GM23338 (cell line): ENCODE measurements at regions not wholly inside any gene's neighbourhood (a gene's known extent, or its start where the extent isn't known, plus 50 kb on each side); places are given as distances from the start of the nearest gene placed in this dataset.

Experiments
- CREB1 ChIP-seq: fragments of 250-450 bp; sonication (Bioruptor Pico); IDR thresholded peaks from 2 replicates; pipeline ENCODE4 v1.5.0; 2020; ENCODE audit warnings: low read depth, mild to moderate bottlenecking, moderate library complexity
- CTCF ChIP-seq, 2 experiments: fragments of 200-600 bp in 1 of 2; sonication (generic) in 1 of 2; conservative IDR thresholded peaks; 2 replicates each; pipeline versions ENCODE4 v1.5.1 to v1.6.1; 2016 to 2017; ENCODE audit warnings: antibody characterized with exemption in 2 of 2, low read depth in 2 of 2, mild to moderate bottlenecking in 2 of 2, moderate library complexity in 1 of 2
- EZH2 ChIP-seq: fragments of 200-600 bp; sonication (generic); IDR thresholded peaks from one replicate; pipeline ENCODE4 v1.8.0; 2017; ENCODE audit warnings: antibody characterized with exemption, mild to moderate bottlenecking, low read depth; ENCODE audit not compliant: unreplicated experiment
- EZH2phosphoT487 ChIP-seq: fragments of 200-600 bp; sonication (generic); IDR thresholded peaks from one replicate; pipeline ENCODE4 v1.8.1; 2018; ENCODE audit warnings: antibody characterized with exemption; ENCODE audit not compliant: unreplicated experiment
- JUNB ChIP-seq: IDR thresholded peaks from one replicate; pipeline ENCODE4 v1.6.1; 2016; ENCODE audit warnings: antibody characterized with exemption; ENCODE audit not compliant: unreplicated experiment
- NANOG ChIP-seq: IDR thresholded peaks from 2 replicates; pipeline ENCODE4 v1.6.1; 2016; ENCODE audit warnings: antibody characterized with exemption, borderline replicate concordance
- POLR2AphosphoS5 ChIP-seq: IDR thresholded peaks from 2 replicates; pipeline ENCODE4 v1.6.1; 2016; ENCODE audit warnings: antibody characterized with exemption, low read depth
- REST ChIP-seq: IDR thresholded peaks from one replicate; pipeline ENCODE4 v1.6.1; 2018; ENCODE audit warnings: antibody characterized with exemption; ENCODE audit not compliant: unreplicated experiment
- STAT1 ChIP-seq: IDR thresholded peaks from one replicate; pipeline ENCODE4 v1.6.1; 2016; ENCODE audit warnings: antibody characterized with exemption; ENCODE audit not compliant: unreplicated experiment
- ZNF114 ChIP-seq: fragments of 250-450 bp; sonication (Bioruptor Pico); IDR thresholded peaks from 2 replicates; pipeline ENCODE4 v1.5.0; 2020; ENCODE audit warnings: mild to moderate bottlenecking, moderate library complexity
- TF ChIP-seq, protein P1 (sequence below): IDR thresholded peaks from 2 replicates; pipeline ENCODE4 v1.6.1; 2016; ENCODE audit warnings: antibody characterized with exemption

DNA sequence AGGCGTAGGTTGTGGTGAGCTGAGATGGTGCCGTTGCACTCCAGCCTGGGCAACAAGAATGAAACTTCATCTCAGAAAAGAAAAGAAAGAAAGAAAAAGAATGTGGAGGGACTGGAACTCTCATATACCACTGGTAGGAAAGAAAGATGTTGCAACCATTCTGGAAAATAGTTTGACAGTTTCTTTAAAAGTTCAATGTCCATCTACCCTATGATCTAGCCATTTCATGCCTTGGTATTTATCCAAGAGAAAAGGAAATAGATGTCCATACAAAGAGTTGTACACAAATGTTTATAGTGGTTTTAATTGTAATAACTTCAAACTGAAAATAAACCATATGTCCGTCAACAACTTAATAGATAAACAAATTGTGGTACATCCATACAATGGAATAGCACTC is 190.1 kb upstream of the ZNF217 start:
- TF ChIP-seq CTCF (conservative IDR thresholded peaks at IDR 0.05; ENCODE audit: low read depth in 2 of 2): no peak
- no peak for TF ChIP-seq JUNB
- TF ChIP-seq POLR2AphosphoS5: no peak
- no peak for TF ChIP-seq EZH2phosphoT487
- no peak for TF ChIP-seq NANOG
- TF ChIP-seq REST: no peak
- no peak for TF ChIP-seq EZH2
- TF ChIP-seq CREB1 (CRISPR knock-in tag): no peak
- TF ChIP-seq, protein P1, sequence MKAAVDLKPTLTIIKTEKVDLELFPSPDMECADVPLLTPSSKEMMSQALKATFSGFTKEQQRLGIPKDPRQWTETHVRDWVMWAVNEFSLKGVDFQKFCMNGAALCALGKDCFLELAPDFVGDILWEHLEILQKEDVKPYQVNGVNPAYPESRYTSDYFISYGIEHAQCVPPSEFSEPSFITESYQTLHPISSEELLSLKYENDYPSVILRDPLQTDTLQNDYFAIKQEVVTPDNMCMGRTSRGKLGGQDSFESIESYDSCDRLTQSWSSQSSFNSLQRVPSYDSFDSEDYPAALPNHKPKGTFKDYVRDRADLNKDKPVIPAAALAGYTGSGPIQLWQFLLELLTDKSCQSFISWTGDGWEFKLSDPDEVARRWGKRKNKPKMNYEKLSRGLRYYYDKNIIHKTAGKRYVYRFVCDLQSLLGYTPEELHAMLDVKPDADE: no peak
- no peak for TF ChIP-seq ZNF114 (CRISPR knock-in tag)
- no peak for TF ChIP-seq STAT1
